Large intestine (tissue), 3 donors: ENCODE measurements at regions not wholly inside any gene's neighbourhood (a gene's known extent, or its start where the extent isn't known, plus 50 kb on each side); places are given as distances from the start of the nearest gene placed in this dataset.

Experiments
- DNase-seq, 2 donors: peaks; one replicate each; pipeline versions ENCODE4 v3.0.0 to v3.0.0-alpha.2; 2013
- H3K27ac ChIP-seq: one replicate; pipeline ENCODE4 v1.5.1; 2013; ENCODE audit warnings: low read length
- H3K27me3 ChIP-seq: 2 replicates; pipeline ENCODE4 v1.6.1; 2013; ENCODE audit warnings: low read length; ENCODE audit not compliant: control insufficient read depth, insufficient read depth
- H3K36me3 ChIP-seq: 2 replicates; pipeline ENCODE4 v1.6.1; 2013; ENCODE audit warnings: low read length; ENCODE audit not compliant: control insufficient read depth, insufficient read depth
- H3K4me1 ChIP-seq: one replicate; pipeline ENCODE4 v1.6.1; 2013; ENCODE audit warnings: low read length; ENCODE audit not compliant: control insufficient read depth, insufficient read depth
- H3K4me3 ChIP-seq: one replicate; pipeline ENCODE4 v1.5.1; 2013; ENCODE audit warnings: low read length
- H3K9me3 ChIP-seq: one replicate; pipeline ENCODE4 v1.6.1; 2013; ENCODE audit warnings: mild to moderate bottlenecking, low read depth, low read length, moderate library complexity; ENCODE audit not compliant: control insufficient read depth
- WGBS: methylation state at CpG from one replicate; pipeline ENCODE4 v1.1.5; 2013; ENCODE audit warnings: low lambda C conversion rate; ENCODE audit not compliant: insufficient coverage; 5-methylcytosine and 5-hydroxymethylcytosine counted together

DNA sequence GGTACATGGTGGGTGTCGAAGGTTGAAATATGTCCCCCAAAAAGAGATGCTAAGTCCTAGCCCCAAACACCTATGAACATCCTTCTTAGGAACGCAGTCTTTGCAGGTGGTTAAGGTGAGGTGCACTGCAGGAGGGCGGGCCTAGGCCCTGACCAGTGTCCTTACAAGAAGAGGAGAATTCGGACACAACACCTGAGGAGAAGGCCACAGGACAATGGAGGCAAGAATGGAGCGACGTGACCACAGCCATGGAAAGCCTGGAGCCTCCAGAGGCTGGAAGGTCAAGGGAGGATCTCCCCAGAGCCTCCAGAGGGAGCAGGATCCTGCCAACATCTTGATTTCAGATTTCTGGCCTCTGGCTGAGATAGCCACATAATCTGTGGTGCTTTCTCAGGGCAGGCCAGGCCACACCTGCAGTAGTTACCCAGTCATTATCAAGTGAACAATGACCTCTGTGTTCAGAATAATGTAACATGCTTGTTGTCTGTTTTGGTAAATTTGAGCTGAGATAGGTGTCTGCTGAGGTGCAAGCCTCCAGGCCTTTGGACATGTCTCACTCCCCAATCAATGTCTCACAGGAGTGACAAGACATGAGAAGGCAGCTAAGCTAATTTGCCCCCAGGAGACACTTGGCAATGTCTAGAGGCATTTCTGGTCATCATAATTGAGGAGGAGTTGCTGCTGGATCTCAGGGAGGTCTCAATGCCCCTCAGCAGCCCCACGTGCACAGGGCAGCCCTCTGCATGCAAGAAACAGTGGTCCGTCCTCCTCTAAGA, 498.9 kb downstream of the BRD1 start:
- Histone ChIP-seq H3K9me3 (peaks cover 4% of the 10 kb centered on the region), H3K36me3 (no peaks in the 10 kb centered on the region), H3K27ac (no peak overlapping the region), H3K4me3 (no peak overlapping the region), H3K4me1 (no peaks in the 10 kb centered on the region), H3K27me3 (no peaks in the 10 kb centered on the region)
- WGBS: no CpG with 5 or more reads among the region's 8 CpGs
- DNase-seq: no peak

DNA sequence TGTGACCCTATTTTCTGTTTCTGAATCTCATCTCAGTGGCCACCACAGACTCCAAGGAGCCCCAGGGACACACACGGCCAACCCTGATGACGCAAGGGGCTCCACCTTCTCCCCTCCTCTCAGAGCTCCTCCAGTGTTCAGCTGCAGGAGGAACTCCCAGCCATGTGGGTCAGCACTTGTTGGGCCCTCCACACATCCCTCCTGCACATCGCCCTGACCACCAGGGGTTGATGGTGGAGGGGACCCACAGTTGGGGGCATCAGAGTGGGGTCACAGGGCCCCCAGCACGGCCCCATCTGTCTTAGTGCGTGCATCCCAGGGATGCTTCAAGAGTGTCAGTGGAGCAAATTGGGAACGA, 499.6 kb downstream of the BRD1 start:
- WGBS: no CpG with 5 or more reads among the region's 6 CpGs
- Histone ChIP-seq H3K27ac (no peak overlapping the region), H3K4me1 (no peaks in the 10 kb centered on the region), H3K36me3 (no peaks in the 10 kb centered on the region), H3K9me3 (peaks cover 4% of the 10 kb centered on the region), H3K4me3 (no peak overlapping the region), H3K27me3 (no peaks in the 10 kb centered on the region)
- DNase-seq: no peak

DNA sequence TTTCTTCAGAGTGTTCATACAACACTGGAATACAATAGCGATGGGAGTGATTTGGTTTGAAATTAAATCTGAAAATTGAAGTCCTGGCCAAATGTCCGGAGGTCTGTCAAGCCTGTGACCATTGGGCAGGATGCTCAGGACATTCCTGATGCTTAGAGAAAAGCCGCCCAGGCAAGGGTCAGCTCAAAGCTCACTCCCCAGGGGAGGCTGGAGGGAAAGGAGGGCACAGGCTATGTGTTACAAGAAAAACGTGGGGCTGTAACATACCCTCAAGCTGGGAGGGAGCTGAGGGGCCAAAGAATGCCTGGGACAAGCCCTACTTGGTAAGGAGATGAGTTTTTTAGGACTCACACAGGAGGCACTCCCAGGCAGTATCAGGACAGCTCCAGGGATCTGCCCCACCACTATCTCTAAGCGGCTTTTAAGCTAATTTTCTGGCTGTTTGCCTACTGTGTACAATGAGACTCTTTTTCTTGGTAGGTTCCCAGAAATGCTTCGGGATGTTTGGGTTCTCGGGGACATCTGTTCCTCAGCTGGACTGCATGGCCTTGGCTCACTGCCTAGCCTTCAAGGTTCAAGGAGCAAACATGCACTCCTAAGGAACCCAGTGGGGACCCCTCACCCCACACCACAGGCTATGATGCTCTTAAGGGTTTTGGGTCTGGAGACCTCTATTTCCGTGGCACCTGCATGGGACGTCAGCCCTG, 500.1 kb downstream of the BRD1 start:
- WGBS: 76% methylated on average over 3 of the region's 9 CpGs
- H3K36me3 ChIP-seq: no peaks in the 10 kb centered on the region
- H3K4me3 ChIP-seq: no peak overlapping the region
- H3K9me3 ChIP-seq: peaks cover 4% of the 10 kb centered on the region
- H3K27ac ChIP-seq: no peak overlapping the region
- DNase-seq: no peak
- H3K4me1 ChIP-seq: no peaks in the 10 kb centered on the region
- H3K27me3 ChIP-seq: no peaks in the 10 kb centered on the region

DNA sequence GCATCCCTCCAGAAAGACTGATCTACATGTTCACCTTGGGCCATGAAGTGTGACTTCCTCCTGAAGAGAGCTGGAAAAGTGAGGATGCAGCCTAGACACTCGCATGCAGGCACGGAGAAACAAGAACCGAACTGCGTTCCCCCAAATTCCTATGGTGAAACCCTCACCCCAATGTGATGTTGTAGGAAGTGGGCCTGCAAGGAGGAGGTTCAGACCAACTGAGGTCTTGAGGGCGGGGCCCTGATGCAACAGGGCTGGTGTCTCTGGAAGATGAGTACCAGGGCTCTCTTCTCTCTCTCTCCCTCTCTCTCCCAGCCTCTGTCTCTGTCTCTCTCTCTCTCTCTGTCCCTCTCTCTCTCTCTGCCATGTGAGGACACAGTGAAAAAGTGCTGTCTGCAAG, 501.1 kb downstream of the BRD1 start:
- no peaks in the 10 kb centered on the region for H3K4me1 ChIP-seq
- no peaks in the 10 kb centered on the region for H3K27me3 ChIP-seq
- H3K4me3 ChIP-seq: no peak overlapping the region
- DNase-seq: no peak
- no CpG with 5 or more reads among the region's 5 CpGs for WGBS
- peaks cover 4% of the 10 kb centered on the region for H3K9me3 ChIP-seq
- no peaks in the 10 kb centered on the region for H3K36me3 ChIP-seq
- no peak overlapping the region for H3K27ac ChIP-seq

DNA sequence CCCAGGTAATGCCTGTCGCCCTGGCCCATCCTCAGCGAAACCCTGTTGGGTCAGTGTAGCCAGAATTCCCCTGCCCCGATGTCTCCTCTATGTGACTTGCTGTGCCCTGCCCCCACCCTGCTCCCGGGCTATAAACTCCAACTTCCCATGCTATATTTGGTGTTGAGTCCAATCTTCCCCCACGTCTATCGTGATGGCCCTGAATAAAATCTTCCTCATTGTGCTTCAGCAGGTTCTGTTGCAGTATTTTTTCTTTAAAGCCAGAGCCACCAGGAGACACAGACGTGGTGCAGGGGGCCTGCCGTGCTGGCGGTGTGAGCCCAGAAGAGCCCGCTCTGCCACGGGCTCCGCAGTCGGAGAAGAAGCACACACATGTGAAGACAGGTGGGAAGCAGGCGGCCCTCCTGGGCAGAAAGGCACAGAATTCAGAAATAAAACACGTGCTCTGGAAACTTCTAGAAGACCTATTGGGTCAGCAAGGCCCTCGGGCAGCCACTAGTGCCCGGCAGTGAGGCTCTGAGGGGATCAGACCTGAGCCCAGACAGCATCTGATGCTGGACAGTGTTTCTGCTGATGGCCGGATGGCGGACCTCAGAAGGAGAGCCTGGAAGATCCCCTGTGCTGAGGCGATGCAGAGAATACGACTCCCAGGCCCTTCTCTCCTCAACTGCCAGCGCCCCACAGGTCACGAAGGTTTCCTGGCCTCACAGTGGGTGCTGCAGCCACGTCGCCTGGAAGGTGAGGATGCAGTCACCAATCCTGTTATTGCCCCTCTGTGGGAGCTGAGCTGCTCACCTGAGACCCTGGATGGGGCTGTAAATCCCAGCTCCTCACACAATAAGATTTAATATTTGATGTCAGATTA, 501.9 kb downstream of the BRD1 start:
- no peak for DNase-seq
- no peaks in the 10 kb centered on the region for H3K27me3 ChIP-seq
- peaks cover 4% of the 10 kb centered on the region for H3K9me3 ChIP-seq
- H3K4me1 ChIP-seq: no peaks in the 10 kb centered on the region
- no peak overlapping the region for H3K27ac ChIP-seq
- H3K4me3 ChIP-seq: no peak overlapping the region
- H3K36me3 ChIP-seq: no peaks in the 10 kb centered on the region
- no CpG with 5 or more reads among the region's 25 CpGs for WGBS

DNA sequence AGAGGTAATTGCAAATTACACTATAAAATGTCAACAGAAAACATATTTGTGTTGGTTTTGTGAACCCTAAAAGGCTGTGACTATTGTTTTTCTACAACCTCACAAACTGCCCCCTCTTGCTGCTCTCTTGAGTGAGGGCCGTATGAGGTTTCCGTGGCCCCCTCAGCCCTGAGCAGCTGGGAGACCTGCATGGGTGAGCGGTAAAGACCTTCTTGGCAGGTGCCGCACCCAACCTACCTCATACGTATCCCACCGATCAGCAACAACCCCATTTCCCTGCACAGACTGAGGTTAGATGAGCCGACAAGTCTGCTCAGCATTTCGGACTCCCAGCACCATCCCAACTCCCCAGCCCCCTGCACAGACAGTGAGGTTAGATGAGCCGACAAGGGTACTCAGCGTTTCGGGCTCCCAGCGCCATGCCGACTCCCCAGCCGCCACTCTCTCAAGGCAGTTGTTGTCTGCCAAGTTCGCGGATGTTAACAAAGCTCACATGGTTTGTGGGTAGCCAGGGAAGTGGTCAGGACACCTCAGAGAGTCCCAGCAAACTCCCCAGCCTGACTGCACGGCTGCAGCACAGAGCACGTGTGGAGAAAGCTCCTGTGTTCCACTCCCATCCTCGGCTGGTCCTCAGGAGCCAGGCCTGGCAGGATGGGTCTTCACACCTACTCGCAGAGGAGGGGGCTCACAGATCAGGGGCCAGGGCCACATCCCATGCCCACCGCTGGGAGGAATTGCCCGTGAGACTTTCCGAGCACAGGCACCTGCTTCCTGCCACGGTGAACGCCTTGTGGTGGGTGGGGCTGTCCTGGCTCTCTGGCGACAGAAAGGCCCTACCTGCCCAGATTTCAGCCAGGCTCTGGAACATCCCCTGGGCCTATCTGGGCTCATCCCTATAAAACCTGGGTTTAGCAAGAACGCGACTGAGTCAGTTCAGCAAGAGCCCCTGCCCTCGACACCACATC, 502.9 kb downstream of the BRD1 start:
- no CpG with 5 or more reads among the region's 29 CpGs for WGBS
- H3K36me3 ChIP-seq: no peaks in the 10 kb centered on the region
- DNase-seq: no peak
- H3K27me3 ChIP-seq: no peaks in the 10 kb centered on the region
- H3K9me3 ChIP-seq: peaks cover 4% of the 10 kb centered on the region
- H3K4me3 ChIP-seq: no peak overlapping the region
- no peaks in the 10 kb centered on the region for H3K4me1 ChIP-seq
- H3K27ac ChIP-seq: no peak overlapping the region

DNA sequence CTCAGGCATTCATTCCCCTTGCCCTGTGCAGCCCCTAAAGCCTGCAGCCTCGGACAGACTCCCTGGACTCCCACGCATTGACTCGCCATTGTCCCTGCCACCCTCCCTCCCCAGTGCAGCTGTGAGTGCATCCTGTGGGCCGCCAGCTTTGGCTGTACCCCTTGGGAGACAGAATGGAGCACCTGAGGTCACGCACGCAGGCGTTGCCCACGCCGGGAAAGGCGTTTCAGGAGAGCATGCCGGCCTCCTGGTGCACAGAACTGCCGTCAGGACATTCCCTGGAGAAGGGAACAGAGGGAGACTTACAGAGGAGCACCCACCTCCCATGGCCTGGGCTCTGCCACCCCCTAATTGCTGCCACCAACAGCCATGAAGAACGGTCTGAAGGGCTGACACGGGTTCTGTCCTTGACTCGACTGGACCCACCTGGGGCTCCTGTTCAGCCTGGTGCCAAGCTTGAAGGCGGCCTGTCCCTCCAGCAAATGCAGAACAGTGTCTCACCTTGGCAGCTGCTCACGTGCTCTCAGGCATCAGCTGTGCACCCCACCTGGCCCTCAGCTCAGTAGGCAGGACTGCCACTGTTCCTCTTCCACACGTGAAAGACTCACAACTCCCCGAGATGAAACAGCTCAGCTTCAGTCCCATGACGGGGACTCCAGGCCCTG, 503.8 kb downstream of the BRD1 start:
- Histone ChIP-seq H3K4me1 (no peaks in the 10 kb centered on the region), H3K36me3 (no peaks in the 10 kb centered on the region), H3K27me3 (no peaks in the 10 kb centered on the region), H3K9me3 (peaks cover 4% of the 10 kb centered on the region), H3K4me3 (no peak overlapping the region), H3K27ac (no peak overlapping the region)
- no CpG with 5 or more reads among the region's 20 CpGs for WGBS
- DNase-seq: no peak

DNA sequence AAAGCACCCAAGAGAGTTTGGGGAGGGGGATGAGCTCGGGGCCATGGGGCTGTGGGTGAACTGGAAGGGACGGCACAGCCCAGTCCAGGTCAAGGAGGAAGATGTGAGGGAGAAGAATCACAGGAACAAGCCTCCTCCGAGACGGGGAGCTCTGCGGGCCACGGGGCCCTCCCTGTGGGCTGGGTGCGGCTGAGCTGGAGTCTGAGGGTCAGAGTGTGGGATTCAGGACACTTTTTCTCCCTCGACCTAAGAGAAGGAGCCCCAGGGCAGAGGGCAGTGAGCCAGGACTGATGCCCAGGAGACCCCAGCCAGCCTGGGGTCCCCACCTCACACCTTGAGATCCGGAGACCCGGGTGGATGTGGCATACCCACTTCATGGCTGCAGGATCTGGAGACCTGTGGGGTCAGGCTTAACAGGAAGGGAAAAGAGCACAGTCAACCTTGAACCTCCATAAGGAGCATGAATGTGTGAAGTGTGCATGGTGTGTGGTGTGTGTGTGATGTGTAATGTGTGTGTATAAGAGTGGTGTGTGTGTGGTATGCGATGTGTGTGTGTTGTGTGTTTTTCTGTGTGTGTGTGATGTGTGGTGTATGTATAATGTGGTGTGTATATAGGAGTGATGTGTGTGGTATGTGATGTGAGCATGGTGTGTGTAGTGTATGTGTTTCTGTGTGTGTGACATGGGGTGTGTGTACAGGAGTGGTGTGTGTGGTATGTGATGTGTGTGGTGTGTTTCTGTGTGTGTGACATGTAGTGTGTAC, 504.6 kb downstream of the BRD1 start:
- Histone ChIP-seq H3K4me1 (no peaks in the 10 kb centered on the region), H3K9me3 (peaks cover 4% of the 10 kb centered on the region), H3K4me3 (no peak overlapping the region), H3K27ac (no peak overlapping the region), H3K27me3 (no peaks in the 10 kb centered on the region), H3K36me3 (no peaks in the 10 kb centered on the region)
- no peak for DNase-seq
- 86% methylated on average over 1 of the region's 11 CpGs for WGBS

DNA sequence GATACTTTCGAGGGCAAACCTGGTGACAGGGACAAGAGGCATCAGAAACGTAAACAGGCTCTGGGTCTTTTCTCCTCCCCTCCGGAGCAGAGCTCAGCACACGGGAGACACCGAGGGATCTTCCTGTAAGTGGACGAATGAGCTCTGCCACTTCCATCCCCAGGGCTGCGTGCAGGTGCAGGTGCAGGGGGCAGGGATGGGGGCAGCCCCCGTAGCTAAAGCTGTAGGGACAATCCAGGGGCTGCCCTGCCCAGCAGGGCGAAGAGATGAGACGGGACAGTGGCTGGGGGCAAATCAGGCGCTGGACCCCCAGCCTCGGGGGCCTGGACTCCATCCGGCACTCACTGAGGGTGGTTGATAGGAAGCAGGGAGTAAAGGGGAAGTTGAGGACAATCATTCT, 505.4 kb downstream of the BRD1 start:
- Histone ChIP-seq H3K4me3 (no peak overlapping the region), H3K27ac (no peak overlapping the region), H3K9me3 (peaks cover 4% of the 10 kb centered on the region), H3K27me3 (no peaks in the 10 kb centered on the region), H3K4me1 (no peaks in the 10 kb centered on the region), H3K36me3 (no peaks in the 10 kb centered on the region)
- DNase-seq: no peak
- no CpG with 5 or more reads among the region's 13 CpGs for WGBS
